ENCODE measurements at regions not wholly inside any gene's neighbourhood (a gene's known extent, or its start where the extent isn't known, plus 50 kb on each side); places are given as distances from the start of the nearest gene placed in this dataset.

- DNase-seq, result no peak
- Histone ChIP-seq H3K9ac (no peak overlapping the region), H3K36me3 (ENCODE audit: low read depth) (no peaks in the 10 kb centered on the region), H3K4me3 (no peak overlapping the region), H3K4me1 (ENCODE audit: insufficient read depth) (no peaks in the 10 kb centered on the region), H3K79me2 (ENCODE audit: insufficient read depth) (no peaks in the 10 kb centered on the region), H3K9me3 (ENCODE audit: low read depth) (no peaks in the 10 kb centered on the region), H2AFZ (no peak overlapping the region), H3K4me2 (ENCODE audit: unreplicated experiment) (no peak overlapping the region), H3K27ac (no peak overlapping the region), H3K27me3 (replicated peaks; ENCODE audit: insufficient read depth) (no peaks in the 10 kb centered on the region), H3K9me2 (ENCODE audit: insufficient read depth) (no peaks in the 10 kb centered on the region), H3F3A (ENCODE audit: insufficient read depth) (no peaks in the 10 kb centered on the region), H4K20me1 (ENCODE audit: insufficient read depth) (no peaks in the 10 kb centered on the region)
- TF ChIP-seq EZH2phosphoT487 (IDR thresholded peaks at IDR 0.05; ENCODE audit: insufficient read depth, low read depth), result no peak
- TF ChIP-seq EZH2 (IDR thresholded peaks at IDR 0.05; ENCODE audit: insufficient read depth, poor library complexity, severe bottlenecking), result no peak
- in situ Hi-C loops (cut with MboI), result no loop called here
- 33 to 40% methylated on average over 10 of the region's 10 CpGs for WGBS, 2 experiments (ENCODE audit: low coverage in 1 of 2, low lambda C conversion rate in 2 of 2, missing lambda C conversion rate in 2 of 2)
Measured at GRCh38 chr16:5762362-5762761, 664.8 kb upstream of the EEF2KMT start.

DNA sequence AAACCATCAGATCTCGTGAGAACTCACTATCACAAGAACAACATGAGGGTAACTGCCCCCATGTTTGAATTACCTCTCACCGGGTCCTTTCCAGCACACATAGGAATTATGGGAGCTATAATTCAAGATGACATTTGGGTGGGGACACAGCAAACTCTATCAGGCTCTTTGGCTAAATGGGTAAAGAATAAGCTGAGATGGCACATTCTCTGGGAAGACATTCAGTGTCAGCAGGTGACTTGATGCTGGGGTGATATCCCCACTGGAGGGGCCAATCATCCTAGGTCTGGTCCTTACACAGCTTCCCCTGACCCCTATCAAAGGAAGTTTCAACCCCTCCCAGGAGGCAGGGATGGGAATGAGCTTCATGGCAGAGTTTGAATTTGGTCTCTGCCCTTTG lies 664.0 kb upstream of the EEF2KMT start:
- in situ Hi-C loops (cut with MboI), result no loop called here
- H3K36me3 ChIP-seq (ENCODE audit: low read depth), result no peaks in the 10 kb centered on the region
- H3K9me2 ChIP-seq (ENCODE audit: insufficient read depth), result no peaks in the 10 kb centered on the region
- no peak for DNase-seq
- no peak for TF ChIP-seq EZH2 (IDR thresholded peaks at IDR 0.05; ENCODE audit: insufficient read depth, poor library complexity, severe bottlenecking)
- no peak for TF ChIP-seq EZH2phosphoT487 (IDR thresholded peaks at IDR 0.05; ENCODE audit: insufficient read depth, low read depth)
- no peak overlapping the region for H2AFZ ChIP-seq
- no peaks in the 10 kb centered on the region for H3K9me3 ChIP-seq (ENCODE audit: low read depth)
- no peaks in the 10 kb centered on the region for H4K20me1 ChIP-seq (ENCODE audit: insufficient read depth)
- no peaks in the 10 kb centered on the region for H3K27me3 ChIP-seq (replicated peaks; ENCODE audit: insufficient read depth)
- H3K4me1 ChIP-seq (ENCODE audit: insufficient read depth), result no peaks in the 10 kb centered on the region
- WGBS, 2 experiments (ENCODE audit: low coverage in 1 of 2, low lambda C conversion rate in 2 of 2, missing lambda C conversion rate in 2 of 2), result 5 to 13% methylated on average over 2 of the region's 2 CpGs
- H3K4me2 ChIP-seq (ENCODE audit: unreplicated experiment), result no peak overlapping the region
- H3K4me3 ChIP-seq, result no peak overlapping the region
- H3K27ac ChIP-seq, result no peak overlapping the region
- H3K79me2 ChIP-seq (ENCODE audit: insufficient read depth), result no peaks in the 10 kb centered on the region
- H3F3A ChIP-seq (ENCODE audit: insufficient read depth), result no peaks in the 10 kb centered on the region
- no peak overlapping the region for H3K9ac ChIP-seq

DNA sequence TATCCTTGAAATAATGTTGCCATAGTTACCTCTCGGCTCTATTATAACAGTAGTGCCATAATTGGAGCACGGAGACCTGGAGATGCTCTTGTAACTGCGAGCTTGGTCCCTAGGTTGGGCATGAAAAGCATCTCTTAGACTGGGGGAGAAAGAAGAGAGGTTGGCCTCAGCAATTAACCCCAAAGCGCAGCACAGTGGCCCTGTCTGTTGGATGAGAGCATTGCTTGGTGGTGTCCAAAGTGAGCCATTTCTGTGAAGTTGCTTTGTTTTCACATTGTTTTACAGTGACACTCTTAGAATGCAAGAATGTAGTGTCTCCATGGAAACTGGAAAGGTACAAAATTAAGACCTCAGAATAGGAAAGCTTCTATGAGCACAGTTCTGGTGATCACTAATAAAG lies 660.7 kb upstream of the EEF2KMT start:
- H3K4me3 ChIP-seq, result no peak overlapping the region
- H3K36me3 ChIP-seq (ENCODE audit: low read depth), result no peaks in the 10 kb centered on the region
- H2AFZ ChIP-seq, result no peak overlapping the region
- H3K9me3 ChIP-seq (ENCODE audit: low read depth), result no peaks in the 10 kb centered on the region
- no peaks in the 10 kb centered on the region for H3K79me2 ChIP-seq (ENCODE audit: insufficient read depth)
- H4K20me1 ChIP-seq (ENCODE audit: insufficient read depth), result no peaks in the 10 kb centered on the region
- DNase-seq, result no peak
- no peak overlapping the region for H3K9ac ChIP-seq
- in situ Hi-C loops (cut with MboI), result no loop called here
- no peaks in the 10 kb centered on the region for H3K27me3 ChIP-seq (replicated peaks; ENCODE audit: insufficient read depth)
- H3K4me1 ChIP-seq (ENCODE audit: insufficient read depth), result no peaks in the 10 kb centered on the region
- H3K9me2 ChIP-seq (ENCODE audit: insufficient read depth), result no peaks in the 10 kb centered on the region
- TF ChIP-seq EZH2phosphoT487 (IDR thresholded peaks at IDR 0.05; ENCODE audit: insufficient read depth, low read depth) (no peak), EZH2 (IDR thresholded peaks at IDR 0.05; ENCODE audit: insufficient read depth, poor library complexity, severe bottlenecking) (no peak)
- WGBS, 2 experiments (ENCODE audit: low coverage in 1 of 2, low lambda C conversion rate in 2 of 2, missing lambda C conversion rate in 2 of 2), result 13% methylated on average over 4 of the region's 4 CpGs
- no peak overlapping the region for H3K4me2 ChIP-seq (ENCODE audit: unreplicated experiment)
- no peak overlapping the region for H3K27ac ChIP-seq
- H3F3A ChIP-seq (ENCODE audit: insufficient read depth), result no peaks in the 10 kb centered on the region

GRCh38 chr16:5756969-5757368 lies 659.4 kb upstream of the EEF2KMT start:
- 2 to 8% methylated on average over 5 of the region's 5 CpGs for WGBS, 2 experiments (ENCODE audit: low coverage in 1 of 2, low lambda C conversion rate in 2 of 2, missing lambda C conversion rate in 2 of 2)
- no peak for TF ChIP-seq EZH2 (IDR thresholded peaks at IDR 0.05; ENCODE audit: insufficient read depth, poor library complexity, severe bottlenecking)
- TF ChIP-seq EZH2phosphoT487 (IDR thresholded peaks at IDR 0.05; ENCODE audit: insufficient read depth, low read depth), result no peak
- no peaks in the 10 kb centered on the region for H3K36me3 ChIP-seq (ENCODE audit: low read depth)
- no peak overlapping the region for H3K27ac ChIP-seq
- no peak overlapping the region for H3K9ac ChIP-seq
- no peak overlapping the region for H3K4me3 ChIP-seq
- no peaks in the 10 kb centered on the region for H3F3A ChIP-seq (ENCODE audit: insufficient read depth)
- H3K9me2 ChIP-seq (ENCODE audit: insufficient read depth), result no peaks in the 10 kb centered on the region
- no peaks in the 10 kb centered on the region for H4K20me1 ChIP-seq (ENCODE audit: insufficient read depth)
- no peaks in the 10 kb centered on the region for H3K4me1 ChIP-seq (ENCODE audit: insufficient read depth)
- H3K79me2 ChIP-seq (ENCODE audit: insufficient read depth), result no peaks in the 10 kb centered on the region
- no peaks in the 10 kb centered on the region for H3K9me3 ChIP-seq (ENCODE audit: low read depth)
- H3K27me3 ChIP-seq (replicated peaks; ENCODE audit: insufficient read depth), result no peaks in the 10 kb centered on the region
- in situ Hi-C loops (cut with MboI), result no loop called here
- H2AFZ ChIP-seq, result no peak overlapping the region
- no peak for DNase-seq
- no peak overlapping the region for H3K4me2 ChIP-seq (ENCODE audit: unreplicated experiment)

- no peak overlapping the region for H2AFZ ChIP-seq
- DNase-seq, result no peak
- H3K4me3 ChIP-seq, result no peak overlapping the region
- no peak overlapping the region for H3K9ac ChIP-seq
- TF ChIP-seq EZH2 (IDR thresholded peaks at IDR 0.05; ENCODE audit: insufficient read depth, poor library complexity, severe bottlenecking), result no peak
- H3K4me2 ChIP-seq (ENCODE audit: unreplicated experiment), result no peak overlapping the region
- 12 to 20% methylated on average over 7 of the region's 7 CpGs for WGBS, 2 experiments (ENCODE audit: low coverage in 1 of 2, low lambda C conversion rate in 2 of 2, missing lambda C conversion rate in 2 of 2)
- H4K20me1 ChIP-seq (ENCODE audit: insufficient read depth), result no peaks in the 10 kb centered on the region
- no peaks in the 10 kb centered on the region for H3K27me3 ChIP-seq (replicated peaks; ENCODE audit: insufficient read depth)
- in situ Hi-C loops (cut with MboI), result no loop called here
- no peak overlapping the region for H3K27ac ChIP-seq
- H3F3A ChIP-seq (ENCODE audit: insufficient read depth), result no peaks in the 10 kb centered on the region
- no peaks in the 10 kb centered on the region for H3K4me1 ChIP-seq (ENCODE audit: insufficient read depth)
- no peaks in the 10 kb centered on the region for H3K36me3 ChIP-seq (ENCODE audit: low read depth)
- H3K9me2 ChIP-seq (ENCODE audit: insufficient read depth), result no peaks in the 10 kb centered on the region
- no peaks in the 10 kb centered on the region for H3K79me2 ChIP-seq (ENCODE audit: insufficient read depth)
- H3K9me3 ChIP-seq (ENCODE audit: low read depth), result no peaks in the 10 kb centered on the region
Measured at GRCh38 chr16:5753381-5753780, 655.8 kb upstream of the EEF2KMT start.

Measured in GM23248 (cell line).